ENCODE measurements at regions not wholly inside any gene's neighbourhood (a gene's known extent, or its start where the extent isn't known, plus 50 kb on each side); places are given as distances from the start of the nearest gene placed in this dataset.

- Histone ChIP-seq H2AFZ (ENCODE audit: low read length) (no peak overlapping the region), H3K36me3 (ENCODE audit: insufficient read depth, low read length) (no peaks in the 10 kb centered on the region), H3K4me1 (ENCODE audit: insufficient read depth, low read length, poor library complexity, severe bottlenecking) (no peaks in the 10 kb centered on the region), H3K27ac (ENCODE audit: low read depth, low read length, poor library complexity, severe bottlenecking) (no peak overlapping the region), H4K20me1 (ENCODE audit: insufficient read depth, low read length) (no peaks in the 10 kb centered on the region), H3K4me3 (ENCODE audit: low read depth, low read length, poor library complexity, severe bottlenecking) (no peak overlapping the region), H3K79me2 (ENCODE audit: insufficient read depth, low read depth, low read length) (no peaks in the 10 kb centered on the region), H3K9me3 (ENCODE audit: low read length) (no peaks in the 10 kb centered on the region), H3K9me2 (ENCODE audit: insufficient read depth, low read length) (no peaks in the 10 kb centered on the region), H3K4me2 (ENCODE audit: low read length) (no peak overlapping the region)
- no TSS peak for BruUV-seq (replicated peaks)
- no peak for TF ChIP-seq EZH2phosphoT487 (IDR thresholded peaks at IDR 0.05; ENCODE audit: borderline replicate concordance, low read depth, low read length)
- TF ChIP-seq, protein P1, sequence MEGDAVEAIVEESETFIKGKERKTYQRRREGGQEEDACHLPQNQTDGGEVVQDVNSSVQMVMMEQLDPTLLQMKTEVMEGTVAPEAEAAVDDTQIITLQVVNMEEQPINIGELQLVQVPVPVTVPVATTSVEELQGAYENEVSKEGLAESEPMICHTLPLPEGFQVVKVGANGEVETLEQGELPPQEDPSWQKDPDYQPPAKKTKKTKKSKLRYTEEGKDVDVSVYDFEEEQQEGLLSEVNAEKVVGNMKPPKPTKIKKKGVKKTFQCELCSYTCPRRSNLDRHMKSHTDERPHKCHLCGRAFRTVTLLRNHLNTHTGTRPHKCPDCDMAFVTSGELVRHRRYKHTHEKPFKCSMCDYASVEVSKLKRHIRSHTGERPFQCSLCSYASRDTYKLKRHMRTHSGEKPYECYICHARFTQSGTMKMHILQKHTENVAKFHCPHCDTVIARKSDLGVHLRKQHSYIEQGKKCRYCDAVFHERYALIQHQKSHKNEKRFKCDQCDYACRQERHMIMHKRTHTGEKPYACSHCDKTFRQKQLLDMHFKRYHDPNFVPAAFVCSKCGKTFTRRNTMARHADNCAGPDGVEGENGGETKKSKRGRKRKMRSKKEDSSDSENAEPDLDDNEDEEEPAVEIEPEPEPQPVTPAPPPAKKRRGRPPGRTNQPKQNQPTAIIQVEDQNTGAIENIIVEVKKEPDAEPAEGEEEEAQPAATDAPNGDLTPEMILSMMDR (conservative IDR thresholded peaks at IDR 0.05; ENCODE audit: low read length) = no peak
- intact Hi-C loops (cut with micrococcal nuclease; ENCODE audit: unreplicated experiment) = no loop called here
- CTCF ChIA-PET (ENCODE audit: unreplicated experiment) = interaction anchor here (0.9 to 1.7 kb wide), 2 partner anchors 27 to 131 kb away, joined by 3 to 4 read pairs; no protein-coding TSS in a partner anchor
- DNase-seq (ENCODE audit: low spot score) = no peak
- POLR2A ChIA-PET = interaction anchor here (0.7 to 2.0 kb wide), 4 partner anchors 12 to 131 kb away, joined by 3 to 8 read pairs (median 4); no protein-coding TSS in a partner anchor
These were observed 70.1 kb downstream of the CCNG2 start for GRCh38 chr4:77226939-77227705.

- no peak overlapping the region for H3K4me2 ChIP-seq (ENCODE audit: low read length)
- no peak for DNase-seq (ENCODE audit: low spot score)
- POLR2A ChIA-PET = no interaction called here
These were observed 72.4 kb downstream of the CCNG2 start for GRCh38 chr4:77229433-77229832.

More at GRCh38 chr4:77229433-77229832, 72.4 kb downstream of the CCNG2 start:
- Histone ChIP-seq H3K4me3 (ENCODE audit: low read depth, low read length, poor library complexity, severe bottlenecking) (no peak overlapping the region), H3K4me1 (ENCODE audit: insufficient read depth, low read length, poor library complexity, severe bottlenecking) (no peaks in the 10 kb centered on the region), H2AFZ (ENCODE audit: low read length) (no peak overlapping the region), H4K20me1 (ENCODE audit: insufficient read depth, low read length) (no peaks in the 10 kb centered on the region), H3K79me2 (ENCODE audit: insufficient read depth, low read depth, low read length) (no peaks in the 10 kb centered on the region), H3K36me3 (ENCODE audit: insufficient read depth, low read length) (no peaks in the 10 kb centered on the region), H3K27ac (ENCODE audit: low read depth, low read length, poor library complexity, severe bottlenecking) (no peak overlapping the region), H3K9me2 (ENCODE audit: insufficient read depth, low read length) (no peaks in the 10 kb centered on the region), H3K9me3 (ENCODE audit: low read length) (no peaks in the 10 kb centered on the region)
- CTCF ChIA-PET (ENCODE audit: unreplicated experiment) = no interaction called here
- no TSS peak for BruUV-seq (replicated peaks)
- TF ChIP-seq, protein P1 (conservative IDR thresholded peaks at IDR 0.05; ENCODE audit: low read length) = no peak
- TF ChIP-seq EZH2phosphoT487 (IDR thresholded peaks at IDR 0.05; ENCODE audit: borderline replicate concordance, low read depth, low read length) = no peak
- intact Hi-C loops (cut with micrococcal nuclease; ENCODE audit: unreplicated experiment) = no loop called here

All from OCI-LY7 (cell line).